Body of pancreas (tissue), 4 donors: ENCODE measurements at regions not wholly inside any gene's neighbourhood (a gene's known extent, or its start where the extent isn't known, plus 50 kb on each side); places are given as distances from the start of the nearest gene placed in this dataset.

Source experiments
- CTCF ChIP-seq, 7 experiments: fragments of 450-650 bp in 4 of 7; fragments of 200-600 bp in 3 of 7; sonication (generic) in 3 of 7; IDR thresholded peaks; one replicate each; pipeline ENCODE4 v1.5.1; 2016 to 2019; ENCODE audit warnings: antibody characterized with exemption in 7 of 7
- POLR2A ChIP-seq, 3 donors: fragments of 450-650 bp; IDR thresholded peaks; one replicate each; pipeline ENCODE4 v1.6.1; 2016; ENCODE audit warnings: antibody characterized with exemption in 3 of 3, mild to moderate bottlenecking in 2 of 3

GRCh38 chr16:50468749-50469078, 79.5 kb upstream of the NKD1 start:
- TF ChIP-seq CTCF (IDR thresholded peaks at IDR 0.05) (no peak), POLR2A (IDR thresholded peaks at IDR 0.05) (no peak)
